HEK293 (cell line): ENCODE measurements at regions not wholly inside any gene's neighbourhood (a gene's known extent, or its start where the extent isn't known, plus 50 kb on each side); places are given as distances from the start of the nearest gene placed in this dataset.

ENCODE experiments used
- CTCF ChIA-PET: fragments of 350-600 bp; formaldehyde crosslinking; extraction: SDS; loops from one replicate; lab custom pipeline; 2021; ENCODE audit warnings: antibody characterized with exemption; lab: Yijun Ruan, JAX
- POLR2A ChIA-PET: fragments of 300-600 bp; formaldehyde crosslinking; extraction: SDS; loops from one replicate; lab custom pipeline; 2020; ENCODE audit warnings: antibody characterized with exemption, inconsistent platforms; lab: Yijun Ruan, JAX
- H3K27ac ChIP-seq: fragments of 200-500 bp; sonication (Bioruptor generic); 2 replicates; pipeline ENCODE4 v1.5.1; 2014; ENCODE audit warnings: low read depth, low read length, control low read depth, inconsistent platforms; ENCODE audit errors: extremely low read depth
- H3K36me3 ChIP-seq, 2 experiments: fragments of 200-500 bp in 1 of 2; sonication (Bioruptor generic) in 1 of 2; 1 replicate in 1 of 2; 2 replicates in 1 of 2; pipeline ENCODE4 v1.5.1; 2014 to 2017; ENCODE audit warnings: inconsistent platforms in 2 of 2, low read length in 2 of 2; ENCODE audit not compliant: control insufficient read depth in 2 of 2, insufficient read depth in 1 of 2
- H3K4me1 ChIP-seq: fragments of 200-500 bp; sonication (Bioruptor generic); 2 replicates; pipeline ENCODE4 v1.5.1; 2014; ENCODE audit warnings: mild to moderate bottlenecking, low read length, inconsistent platforms; ENCODE audit not compliant: control insufficient read depth, insufficient read depth
- H3K4me3 ChIP-seq: 2 replicates; pipeline ENCODE4 v1.5.1; 2011; ENCODE audit warnings: low read depth, mild to moderate bottlenecking, control low read depth, low read length, moderate library complexity
- H3K9me3 ChIP-seq: fragments of 200-500 bp; sonication (Bioruptor generic); 2 replicates; pipeline ENCODE4 v1.5.1; 2014; ENCODE audit warnings: low read depth, low read length, inconsistent platforms; ENCODE audit not compliant: control insufficient read depth, insufficient read depth
- ATF2 ChIP-seq: fragments of 450-650 bp; formaldehyde crosslinking; IDR thresholded peaks from 2 replicates; pipeline ENCODE4 v1.5.1; 2016; ENCODE audit warnings: missing biosample characterization, missing genetic modification characterization, low read depth
- ELK4 ChIP-seq: IDR thresholded peaks from 2 replicates; pipeline ENCODE4 v1.6.1; 2011; ENCODE audit warnings: mild to moderate bottlenecking, low read depth, low read length, borderline replicate concordance
- IKZF3 ChIP-seq: fragments of 450-650 bp; IDR thresholded peaks from 2 replicates; pipeline ENCODE4 v1.5.0; 2018; ENCODE audit warnings: missing biosample characterization, mild to moderate bottlenecking, missing genetic modification characterization, moderate library complexity
- KLF16 ChIP-seq: fragments of 450-650 bp; formaldehyde crosslinking; IDR thresholded peaks from 2 replicates; pipeline ENCODE4 v1.5.1; 2017; ENCODE audit warnings: missing biosample characterization, missing genetic modification characterization
- MYNN ChIP-seq: fragments of 450-650 bp; formaldehyde crosslinking; IDR thresholded peaks from 2 replicates; pipeline ENCODE4 v1.5.1; 2016; ENCODE audit warnings: missing biosample characterization, missing genetic modification characterization, borderline replicate concordance
- ZFHX2 ChIP-seq: fragments of 450-650 bp; formaldehyde crosslinking; conservative IDR thresholded peaks from 2 replicates; pipeline ENCODE4 v1.5.1; 2016; ENCODE audit warnings: missing biosample characterization, missing genetic modification characterization
- ZNF157 ChIP-seq: fragments of 450-650 bp; formaldehyde crosslinking; IDR thresholded peaks from 2 replicates; pipeline ENCODE4 v1.5.1; 2016; ENCODE audit warnings: missing biosample characterization, missing genetic modification characterization
- ZNF16 ChIP-seq: fragments of 450-650 bp; formaldehyde crosslinking; IDR thresholded peaks from 2 replicates; pipeline ENCODE4 v1.5.1; 2016; ENCODE audit warnings: low read depth, missing biosample characterization, missing genetic modification characterization
- ZNF223 ChIP-seq: fragments of 450-650 bp; formaldehyde crosslinking; IDR thresholded peaks from 2 replicates; pipeline ENCODE4 v1.5.1; 2016; ENCODE audit warnings: missing biosample characterization, missing genetic modification characterization
- ZNF292 ChIP-seq: fragments of 450-650 bp; formaldehyde crosslinking; IDR thresholded peaks from 2 replicates; pipeline ENCODE4 v1.5.1; 2016; ENCODE audit warnings: low read depth, missing biosample characterization, missing genetic modification characterization, borderline replicate concordance
- ZNF324 ChIP-seq: fragments of 450-650 bp; formaldehyde crosslinking; IDR thresholded peaks from 2 replicates; pipeline ENCODE4 v1.5.1; 2016; ENCODE audit warnings: missing biosample characterization, missing genetic modification characterization
- ZNF335 ChIP-seq: fragments of 450-650 bp; formaldehyde crosslinking; conservative IDR thresholded peaks from 2 replicates; pipeline ENCODE4 v1.5.1; 2016; ENCODE audit warnings: missing biosample characterization, missing genetic modification characterization
- ZNF394 ChIP-seq: fragments of 450-650 bp; formaldehyde crosslinking; IDR thresholded peaks from 2 replicates; pipeline ENCODE4 v1.5.1; 2016; ENCODE audit warnings: missing biosample characterization, missing genetic modification characterization, mild to moderate bottlenecking, moderate library complexity, borderline replicate concordance
- ZNF416 ChIP-seq: fragments of 450-650 bp; formaldehyde crosslinking; IDR thresholded peaks from 2 replicates; pipeline ENCODE4 v1.5.1; 2016; ENCODE audit warnings: missing biosample characterization, missing genetic modification characterization
- ZNF48 ChIP-seq: fragments of 450-650 bp; formaldehyde crosslinking; IDR thresholded peaks from 2 replicates; pipeline ENCODE4 v1.5.1; 2016; ENCODE audit warnings: missing biosample characterization, missing genetic modification characterization
- ZNF501 ChIP-seq: fragments of 450-650 bp; formaldehyde crosslinking; IDR thresholded peaks from 2 replicates; pipeline ENCODE4 v1.5.1; 2016; ENCODE audit warnings: missing biosample characterization, missing genetic modification characterization
- ZNF529 ChIP-seq: fragments of 450-650 bp; formaldehyde crosslinking; IDR thresholded peaks from 2 replicates; pipeline ENCODE4 v1.5.1; 2017; ENCODE audit warnings: missing genetic modification characterization, missing biosample characterization; ENCODE audit not compliant: insufficient replicate concordance
- ZNF596 ChIP-seq: fragments of 450-650 bp; IDR thresholded peaks from 2 replicates; pipeline ENCODE4 v1.5.0; 2018; ENCODE audit warnings: missing biosample characterization, mild to moderate bottlenecking, missing genetic modification characterization, moderate library complexity
- ZNF701 ChIP-seq: fragments of 450-650 bp; formaldehyde crosslinking; IDR thresholded peaks from 2 replicates; pipeline ENCODE4 v1.5.1; 2016; ENCODE audit warnings: missing biosample characterization, missing genetic modification characterization
- ZNF747 ChIP-seq: fragments of 450-650 bp; formaldehyde crosslinking; IDR thresholded peaks from 2 replicates; pipeline ENCODE4 v1.5.1; 2016; ENCODE audit warnings: missing biosample characterization, missing genetic modification characterization
- ZNF768 ChIP-seq: fragments of 450-650 bp; formaldehyde crosslinking; IDR thresholded peaks from 2 replicates; pipeline ENCODE4 v1.5.1; 2018; ENCODE audit warnings: missing biosample characterization, mild to moderate bottlenecking, missing genetic modification characterization
- TF ChIP-seq, protein P1 (sequence below): fragments of 450-650 bp; formaldehyde crosslinking; IDR thresholded peaks from 2 replicates; pipeline ENCODE4 v1.5.1; 2017; ENCODE audit warnings: missing biosample characterization, mild to moderate bottlenecking, missing genetic modification characterization, moderate library complexity
- TF ChIP-seq, protein P2 (sequence below): fragments of 450-650 bp; formaldehyde crosslinking; IDR thresholded peaks from 2 replicates; pipeline ENCODE4 v1.5.1; 2016; ENCODE audit warnings: missing biosample characterization, missing genetic modification characterization, borderline replicate concordance
- TF ChIP-seq, protein P3 (sequence below): fragments of 450-650 bp; formaldehyde crosslinking; IDR thresholded peaks from 2 replicates; pipeline ENCODE4 v1.5.1; 2016; ENCODE audit warnings: missing biosample characterization, missing genetic modification characterization

DNA sequence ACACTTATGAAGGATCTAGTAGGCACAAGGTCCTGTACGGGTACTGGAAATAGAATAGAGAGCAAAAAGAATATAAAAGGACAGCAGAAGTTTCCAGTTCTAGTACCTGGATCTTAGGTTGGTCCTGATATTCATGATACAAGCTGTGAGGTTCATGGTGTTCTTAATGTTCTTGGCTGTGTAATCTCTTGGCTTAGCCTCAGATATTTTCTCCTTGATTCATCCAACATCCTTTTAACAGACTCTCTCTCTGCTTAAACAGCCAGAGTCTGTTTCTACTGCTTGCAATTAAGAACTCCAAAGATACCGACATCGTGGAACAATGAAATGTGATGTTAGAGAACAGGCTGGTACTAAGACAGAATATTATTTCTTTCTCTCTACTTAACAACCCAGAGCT lies 49.9 kb downstream of the CNTN3 start:
- ChIA-PET POLR2A (no interaction called here), CTCF (no interaction called here)
- H3K36me3 ChIP-seq: no peaks in the 10 kb centered on the region
- H3K27ac ChIP-seq: no peak overlapping the region
- H3K4me1 ChIP-seq: no peaks in the 10 kb centered on the region
- no peaks in the 10 kb centered on the region for H3K9me3 ChIP-seq
- TF ChIP-seq ZNF394 (tag by site-specific recombination) (no peak), ZNF701 (no peak), ZNF324 (tag by site-specific recombination) (no peak), ZNF157 (no peak)
- H3K4me3 ChIP-seq: no peak overlapping the region

DNA sequence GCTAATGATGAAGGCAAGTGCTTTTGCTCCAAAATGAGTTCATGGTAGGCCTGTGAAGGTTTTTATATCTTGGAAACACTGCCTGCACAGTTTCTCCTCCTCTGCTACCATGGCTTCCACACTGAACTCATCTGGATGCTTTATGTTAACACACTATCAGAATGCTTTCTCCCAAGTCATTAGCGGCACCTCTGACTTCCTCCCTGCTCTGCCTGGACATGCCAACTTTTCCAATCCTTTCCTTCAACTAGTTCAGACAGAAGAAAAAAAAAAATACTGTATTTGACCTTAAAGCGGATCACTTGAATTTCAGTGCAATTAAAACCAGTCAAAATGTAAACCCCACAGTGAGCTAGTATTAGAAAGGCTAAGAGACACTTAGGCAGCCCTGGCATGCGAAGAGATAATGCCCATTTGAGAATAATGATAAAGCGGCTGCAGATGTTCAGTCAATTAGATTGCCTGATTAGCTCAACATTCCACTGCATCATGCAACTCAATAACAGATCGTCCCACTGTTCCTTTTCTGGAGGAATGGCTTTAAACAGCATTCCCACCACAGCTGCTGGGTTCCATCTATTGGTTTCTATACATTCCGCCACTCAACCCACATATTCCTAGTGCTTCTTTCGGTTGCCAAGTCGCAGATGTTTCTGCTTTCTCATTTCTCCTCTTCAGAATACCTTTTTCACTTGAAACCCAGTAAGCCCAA lies 51.7 kb downstream of the CNTN3 start:
- Histone ChIP-seq H3K4me3 (no peak overlapping the region), H3K4me1 (no peaks in the 10 kb centered on the region), H3K27ac (no peak overlapping the region), H3K9me3 (no peaks in the 10 kb centered on the region), H3K36me3 (no peaks in the 10 kb centered on the region)
- CTCF ChIA-PET: no interaction called here
- POLR2A ChIA-PET: no interaction called here
- no peak for TF ChIP-seq ZNF335 (tag by site-specific recombination)
- no peak for TF ChIP-seq ZNF768 (tag by site-specific recombination)
- TF ChIP-seq, protein P1, sequence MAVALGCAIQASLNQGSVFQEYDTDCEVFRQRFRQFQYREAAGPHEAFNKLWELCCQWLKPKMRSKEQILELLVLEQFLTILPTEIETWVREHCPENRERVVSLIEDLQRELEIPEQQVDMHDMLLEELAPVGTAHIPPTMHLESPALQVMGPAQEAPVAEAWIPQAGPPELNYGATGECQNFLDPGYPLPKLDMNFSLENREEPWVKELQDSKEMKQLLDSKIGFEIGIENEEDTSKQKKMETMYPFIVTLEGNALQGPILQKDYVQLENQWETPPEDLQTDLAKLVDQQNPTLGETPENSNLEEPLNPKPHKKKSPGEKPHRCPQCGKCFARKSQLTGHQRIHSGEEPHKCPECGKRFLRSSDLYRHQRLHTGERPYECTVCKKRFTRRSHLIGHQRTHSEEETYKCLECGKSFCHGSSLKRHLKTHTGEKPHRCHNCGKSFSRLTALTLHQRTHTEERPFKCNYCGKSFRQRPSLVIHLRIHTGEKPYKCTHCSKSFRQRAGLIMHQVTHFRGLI (tag by site-specific recombination): no peak
- TF ChIP-seq ZNF48 (tag by site-specific recombination): no peak
- TF ChIP-seq ZNF596: no peak
- no peak for TF ChIP-seq KLF16
- TF ChIP-seq, protein P2, sequence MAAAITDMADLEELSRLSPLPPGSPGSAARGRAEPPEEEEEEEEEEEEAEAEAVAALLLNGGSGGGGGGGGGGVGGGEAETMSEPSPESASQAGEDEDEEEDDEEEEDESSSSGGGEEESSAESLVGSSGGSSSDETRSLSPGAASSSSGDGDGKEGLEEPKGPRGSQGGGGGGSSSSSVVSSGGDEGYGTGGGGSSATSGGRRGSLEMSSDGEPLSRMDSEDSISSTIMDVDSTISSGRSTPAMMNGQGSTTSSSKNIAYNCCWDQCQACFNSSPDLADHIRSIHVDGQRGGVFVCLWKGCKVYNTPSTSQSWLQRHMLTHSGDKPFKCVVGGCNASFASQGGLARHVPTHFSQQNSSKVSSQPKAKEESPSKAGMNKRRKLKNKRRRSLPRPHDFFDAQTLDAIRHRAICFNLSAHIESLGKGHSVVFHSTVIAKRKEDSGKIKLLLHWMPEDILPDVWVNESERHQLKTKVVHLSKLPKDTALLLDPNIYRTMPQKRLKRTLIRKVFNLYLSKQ (tag by site-specific recombination): no peak
- no peak for TF ChIP-seq ZNF416 (tag by site-specific recombination)
- no peak for TF ChIP-seq MYNN (tag by site-specific recombination)
- TF ChIP-seq, protein P3, sequence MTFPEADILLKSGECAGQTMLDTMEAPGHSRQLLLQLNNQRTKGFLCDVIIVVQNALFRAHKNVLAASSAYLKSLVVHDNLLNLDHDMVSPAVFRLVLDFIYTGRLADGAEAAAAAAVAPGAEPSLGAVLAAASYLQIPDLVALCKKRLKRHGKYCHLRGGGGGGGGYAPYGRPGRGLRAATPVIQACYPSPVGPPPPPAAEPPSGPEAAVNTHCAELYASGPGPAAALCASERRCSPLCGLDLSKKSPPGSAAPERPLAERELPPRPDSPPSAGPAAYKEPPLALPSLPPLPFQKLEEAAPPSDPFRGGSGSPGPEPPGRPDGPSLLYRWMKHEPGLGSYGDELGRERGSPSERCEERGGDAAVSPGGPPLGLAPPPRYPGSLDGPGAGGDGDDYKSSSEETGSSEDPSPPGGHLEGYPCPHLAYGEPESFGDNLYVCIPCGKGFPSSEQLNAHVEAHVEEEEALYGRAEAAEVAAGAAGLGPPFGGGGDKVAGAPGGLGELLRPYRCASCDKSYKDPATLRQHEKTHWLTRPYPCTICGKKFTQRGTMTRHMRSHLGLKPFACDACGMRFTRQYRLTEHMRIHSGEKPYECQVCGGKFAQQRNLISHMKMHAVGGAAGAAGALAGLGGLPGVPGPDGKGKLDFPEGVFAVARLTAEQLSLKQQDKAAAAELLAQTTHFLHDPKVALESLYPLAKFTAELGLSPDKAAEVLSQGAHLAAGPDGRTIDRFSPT (tag by site-specific recombination): no peak
- TF ChIP-seq ZNF747 (tag by site-specific recombination): no peak
- no peak for TF ChIP-seq ZNF223
- no peak for TF ChIP-seq ZNF16 (tag by site-specific recombination)
- TF ChIP-seq ATF2: no peak
- no peak for TF ChIP-seq ZNF529 (tag by site-specific recombination)
- no peak for TF ChIP-seq ZFHX2 (tag by site-specific recombination)
- TF ChIP-seq ZNF501 (tag by site-specific recombination): no peak
- TF ChIP-seq IKZF3 (tag by site-specific recombination): no peak
- TF ChIP-seq ELK4: no peak
- no peak for TF ChIP-seq ZNF292
